Fibroblast of peridontal ligament (primary cell): ENCODE measurements at regions not wholly inside any gene's neighbourhood (a gene's known extent, or its start where the extent isn't known, plus 50 kb on each side); places are given as distances from the start of the nearest gene placed in this dataset.

Experiments
- DNase-seq: peaks from one replicate; pipeline ENCODE4 v3.0.0-alpha.2; 2010; ENCODE audit errors: extremely low read depth

- peak; percentile 31 for DNase-seq
These were observed 181.1 kb downstream of the SEC14L1 start for GRCh38 chr17:77321649-77322513.

GRCh38 chr17:77322514-77323412, 182.0 kb downstream of the SEC14L1 start:
- peak; percentile 99 for DNase-seq

- peak; percentile 57 for DNase-seq
These were observed 182.8 kb downstream of the SEC14L1 start for GRCh38 chr17:77323413-77324171.

- DNase-seq, result no peak
These were observed 183.5 kb downstream of the SEC14L1 start for GRCh38 chr17:77324227-77324626.

- no peak for DNase-seq
These were observed 184.9 kb downstream of the SEC14L1 start for GRCh38 chr17:77325577-77326075.

- DNase-seq, result no peak
These were observed 185.4 kb downstream of the SEC14L1 start for GRCh38 chr17:77326076-77326591.

GRCh38 chr17:77326636-77327035, 185.9 kb downstream of the SEC14L1 start:
- no peak for DNase-seq

- DNase-seq, result no peak
These were observed 186.4 kb downstream of the SEC14L1 start for GRCh38 chr17:77327181-77327565.

- DNase-seq, result no peak
These were observed 187.0 kb downstream of the SEC14L1 start for GRCh38 chr17:77327566-77328464.

GRCh38 chr17:77328823-77329740, 188.3 kb downstream of the SEC14L1 start:
- no peak for DNase-seq

GRCh38 chr17:77329741-77330531, 189.2 kb downstream of the SEC14L1 start:
- DNase-seq, result no peak

- no peak for DNase-seq
These were observed 189.9 kb downstream of the SEC14L1 start for GRCh38 chr17:77330602-77331081.

- DNase-seq, result peak; percentile 89
These were observed 190.6 kb downstream of the SEC14L1 start for GRCh38 chr17:77331301-77331864.

- DNase-seq, result no peak
These were observed 191.5 kb downstream of the SEC14L1 start for GRCh38 chr17:77332034-77332971.

GRCh38 chr17:77332981-77333685, 192.4 kb downstream of the SEC14L1 start:
- DNase-seq, result peak; percentile 98

- DNase-seq, result no peak
These were observed 196.4 kb downstream of the SEC14L1 start for GRCh38 chr17:77337150-77337549.
